ENCODE measurements at regions not wholly inside any gene's neighbourhood (a gene's known extent, or its start where the extent isn't known, plus 50 kb on each side); places are given as distances from the start of the nearest gene placed in this dataset.

DNA sequence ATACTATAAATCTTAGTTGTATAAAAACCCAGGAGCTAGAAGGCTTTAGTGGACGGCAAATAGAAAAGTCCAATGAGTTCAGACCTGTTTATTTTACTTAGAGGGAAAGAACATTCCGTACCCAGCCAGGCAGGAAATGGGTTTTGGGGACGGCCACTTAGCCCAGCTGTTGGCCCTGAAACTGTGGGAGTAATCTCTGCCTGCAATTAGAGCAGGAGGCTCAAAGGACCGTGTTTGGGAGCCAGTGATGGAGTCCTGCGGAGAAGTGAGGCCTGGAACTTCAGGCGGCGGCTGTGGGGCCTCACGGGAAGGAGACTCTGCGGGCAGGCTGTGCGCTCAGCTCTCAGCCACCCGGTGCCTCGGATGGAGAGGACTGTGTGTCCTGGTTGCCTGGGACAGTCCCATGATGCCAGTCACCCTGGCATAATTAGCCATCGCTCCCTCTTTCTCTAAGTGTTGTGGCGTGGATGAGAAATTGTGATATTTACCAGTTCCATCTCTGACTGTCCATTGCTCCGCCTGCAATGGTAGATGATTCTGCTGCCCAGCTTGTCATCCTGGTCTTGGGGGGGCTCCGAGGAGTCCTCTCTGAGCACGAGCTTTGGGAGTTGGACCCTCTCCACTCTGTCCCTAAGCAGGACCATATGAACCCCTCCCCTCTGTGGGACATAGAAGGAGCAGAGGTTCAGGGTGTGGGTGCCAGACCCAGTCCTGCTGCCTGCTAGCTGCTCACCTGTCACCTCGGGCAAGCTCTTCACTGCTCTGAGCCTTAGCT lies 530.3 kb downstream of the TBC1D22A start:
- Histone ChIP-seq H3K27ac (ENCODE audit: low read length) (no peak overlapping the region), H3K9me3 (ENCODE audit: control insufficient read depth in 2 of 2, low read length in 2 of 2) (peaks cover 0 to under 1% of the 10 kb centered on the region in 2 donors), H3K4me3 (ENCODE audit: low read length in 2 of 2) (no peak overlapping the region), H3K36me3 (ENCODE audit: control insufficient read depth in 2 of 2, insufficient read depth in 2 of 2, low read length in 2 of 2) (no peaks in the 10 kb centered on the region), H3K4me1 (ENCODE audit: control insufficient read depth, insufficient read depth, low read length) (peaks cover 4% of the 10 kb centered on the region), H3K9ac (ENCODE audit: low read length in 2 of 2) (no peak overlapping the region), H3K27me3 (ENCODE audit: control insufficient read depth in 1 of 2, insufficient read depth in 2 of 2, low read length in 2 of 2) (peaks cover 4 to 11% of the 10 kb centered on the region in 2 donors)

DNA sequence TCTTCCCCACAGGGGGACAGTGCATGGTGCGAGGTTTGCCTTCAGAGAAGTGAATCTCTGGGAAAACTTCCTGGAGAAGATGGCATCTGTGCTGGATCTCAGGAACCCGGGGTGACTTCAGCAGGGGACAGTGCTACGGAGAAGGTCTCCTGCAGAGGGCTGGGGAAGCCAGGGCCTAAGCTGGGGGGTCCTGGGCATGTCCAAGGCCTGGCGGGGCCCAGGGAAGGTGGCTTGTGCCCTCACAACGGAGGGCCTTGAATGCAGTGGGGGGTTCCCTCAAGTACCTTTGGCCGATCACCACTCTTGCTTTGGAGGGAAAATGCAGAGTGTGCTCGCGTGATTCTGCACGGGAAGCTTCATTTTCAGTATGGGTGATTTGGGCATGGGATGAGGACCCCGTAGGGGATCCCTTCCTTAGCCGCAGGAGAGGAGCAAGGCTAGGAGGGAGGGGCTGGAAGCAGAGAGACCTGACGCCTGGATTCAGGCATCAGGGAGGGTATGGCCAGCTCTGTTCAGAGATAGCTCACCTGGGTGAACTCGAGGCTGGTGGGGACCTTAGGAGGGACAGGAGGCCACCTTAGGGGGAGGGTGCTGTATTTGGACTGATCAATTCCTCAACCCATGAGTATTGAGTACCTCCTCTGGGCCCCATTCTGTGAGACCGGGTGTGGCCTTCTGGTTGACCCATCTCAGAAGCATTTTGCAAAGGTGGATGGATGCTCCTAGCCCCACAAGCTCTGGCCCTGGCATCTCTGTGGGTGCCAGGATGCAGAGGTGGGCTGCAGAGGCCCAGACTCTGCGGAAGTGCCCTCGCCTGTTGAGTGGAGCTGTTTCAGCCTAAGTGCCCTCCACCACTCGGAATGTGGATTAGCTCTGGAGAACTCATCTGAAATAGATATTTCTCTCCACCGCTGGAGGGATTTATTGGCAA lies 529.4 kb downstream of the TBC1D22A start:
- Histone ChIP-seq H3K27ac (ENCODE audit: low read length) (no peak overlapping the region), H3K36me3 (ENCODE audit: control insufficient read depth in 2 of 2, insufficient read depth in 2 of 2, low read length in 2 of 2) (no peaks in the 10 kb centered on the region), H3K9ac (ENCODE audit: low read length in 2 of 2) (no peak overlapping the region), H3K27me3 (ENCODE audit: control insufficient read depth in 1 of 2, insufficient read depth in 2 of 2, low read length in 2 of 2) (peaks cover 4 to 5% of the 10 kb centered on the region in 2 donors), H3K4me3 (ENCODE audit: low read length in 2 of 2) (no peak overlapping the region), H3K9me3 (ENCODE audit: control insufficient read depth in 2 of 2, low read length in 2 of 2) (no peaks in the 10 kb centered on the region), H3K4me1 (ENCODE audit: control insufficient read depth, insufficient read depth, low read length) (peaks cover 4% of the 10 kb centered on the region)

DNA sequence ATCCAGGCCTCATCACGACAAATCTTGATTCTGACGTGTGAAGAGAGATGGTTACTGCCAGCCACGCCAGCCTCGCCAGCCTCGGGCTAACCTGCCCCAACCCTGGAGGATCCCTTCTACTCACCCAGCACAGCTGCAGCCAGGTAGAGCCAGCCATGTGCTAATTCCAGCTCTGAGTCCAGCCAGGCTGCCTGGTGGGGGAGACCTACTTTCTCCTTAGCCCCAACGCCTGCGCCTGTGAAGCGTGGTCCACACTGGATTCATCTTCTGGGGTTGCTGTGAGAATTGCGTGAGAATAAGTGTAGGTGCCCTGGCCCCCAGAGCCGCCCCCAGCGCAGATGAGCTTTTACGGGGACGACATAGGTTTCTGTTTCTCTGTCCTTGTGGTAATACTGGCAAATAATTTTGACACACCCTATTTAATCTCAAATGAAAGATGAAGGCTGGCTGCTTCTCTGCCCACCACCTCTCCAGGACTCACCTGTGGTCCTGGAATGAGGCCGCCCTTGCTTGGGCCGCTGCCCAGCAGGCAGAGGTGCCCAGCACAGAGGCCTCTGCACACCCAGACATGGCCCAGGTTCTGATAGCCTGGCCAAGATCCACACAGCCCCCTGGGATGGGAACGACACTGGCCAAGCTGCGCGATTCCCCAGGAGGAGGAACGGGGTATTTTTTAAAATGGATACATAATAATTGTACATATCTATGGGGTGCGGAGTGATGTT lies 528.4 kb downstream of the TBC1D22A start:
- Histone ChIP-seq H3K9me3 (ENCODE audit: control insufficient read depth in 2 of 2, low read length in 2 of 2) (no peaks in the 10 kb centered on the region), H3K27ac (ENCODE audit: low read length) (no peak overlapping the region), H3K4me3 (ENCODE audit: low read length in 2 of 2) (no peak overlapping the region), H3K9ac (ENCODE audit: low read length in 2 of 2) (no peak overlapping the region), H3K36me3 (ENCODE audit: control insufficient read depth in 2 of 2, insufficient read depth in 2 of 2, low read length in 2 of 2) (no peaks in the 10 kb centered on the region), H3K27me3 (ENCODE audit: control insufficient read depth in 1 of 2, insufficient read depth in 2 of 2, low read length in 2 of 2) (peaks cover 4 to 5% of the 10 kb centered on the region in 2 donors), H3K4me1 (ENCODE audit: control insufficient read depth, insufficient read depth, low read length) (peaks cover 4% of the 10 kb centered on the region)

DNA sequence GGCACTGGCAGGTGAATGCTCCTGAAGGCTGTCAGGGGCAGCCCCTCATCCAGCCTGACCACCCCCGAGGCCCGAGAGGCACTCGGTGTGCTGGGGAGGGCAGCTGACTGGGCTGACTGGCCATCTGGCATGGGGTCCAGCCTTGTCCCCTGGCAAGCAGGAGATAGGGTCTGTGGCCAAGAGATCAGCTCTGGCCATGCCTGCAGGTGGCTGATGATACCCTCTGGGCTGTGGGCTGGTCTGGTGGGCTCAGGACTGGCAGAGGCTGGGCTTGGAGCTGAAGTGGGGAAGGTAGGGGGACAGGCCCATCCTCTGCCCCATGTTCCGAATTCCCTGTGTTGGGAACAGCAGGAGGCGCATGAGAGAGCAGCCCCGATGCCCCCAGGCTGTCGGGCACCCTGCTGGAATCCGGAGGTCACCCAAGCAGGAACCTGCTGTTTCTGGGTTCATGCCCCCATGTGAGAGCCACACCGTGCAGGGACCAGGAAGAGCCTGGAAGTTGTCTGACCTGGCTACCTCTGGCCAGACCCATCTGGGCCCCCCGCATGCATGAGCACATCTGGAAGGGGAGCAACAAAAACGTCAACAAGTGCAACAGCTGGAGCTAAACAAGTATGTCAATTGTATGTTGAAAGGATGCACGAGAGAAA lies 527.0 kb downstream of the TBC1D22A start:
- Histone ChIP-seq H3K36me3 (ENCODE audit: control insufficient read depth in 2 of 2, insufficient read depth in 2 of 2, low read length in 2 of 2) (no peaks in the 10 kb centered on the region), H3K27ac (ENCODE audit: low read length) (no peak overlapping the region), H3K4me1 (ENCODE audit: control insufficient read depth, insufficient read depth, low read length) (peaks cover 4% of the 10 kb centered on the region)

DNA sequence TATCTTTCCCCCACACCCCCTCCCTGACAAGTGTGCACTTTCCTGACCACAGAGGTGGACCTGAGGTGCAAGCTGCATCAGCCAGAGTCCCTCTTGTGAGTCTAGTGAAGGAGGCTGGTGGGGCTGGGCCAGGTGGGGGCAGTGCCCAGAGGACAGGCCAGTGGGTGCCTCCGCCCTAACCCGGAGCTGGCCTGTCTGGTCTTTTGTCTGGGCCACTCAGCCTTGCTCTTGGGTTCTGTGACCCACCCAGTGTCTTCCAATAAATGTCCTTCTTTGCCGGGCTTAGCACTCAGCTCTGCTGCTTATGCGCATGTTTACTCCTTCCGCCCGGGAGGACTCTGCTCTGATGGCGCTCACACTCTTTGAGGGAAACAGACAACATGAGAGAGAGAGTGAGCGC lies 526.2 kb downstream of the TBC1D22A start:
- peaks cover 4% of the 10 kb centered on the region for H3K4me1 ChIP-seq (ENCODE audit: control insufficient read depth, insufficient read depth, low read length)
- no peak overlapping the region for H3K27ac ChIP-seq (ENCODE audit: low read length)
- H3K27me3 ChIP-seq (ENCODE audit: control insufficient read depth in 1 of 2, insufficient read depth in 2 of 2, low read length in 2 of 2) = peaks cover under 1 to 4% of the 10 kb centered on the region in 2 donors
- no peaks in the 10 kb centered on the region for H3K9me3 ChIP-seq (ENCODE audit: control insufficient read depth in 2 of 2, low read length in 2 of 2)
- H3K4me3 ChIP-seq (ENCODE audit: low read length in 2 of 2) = no peak overlapping the region
- H3K36me3 ChIP-seq (ENCODE audit: control insufficient read depth in 2 of 2, insufficient read depth in 2 of 2, low read length in 2 of 2) = no peaks in the 10 kb centered on the region
- H3K9ac ChIP-seq (ENCODE audit: low read length in 2 of 2) = no peak overlapping the region

More for the DNA sequence above, 527.0 kb downstream of the TBC1D22A start:
- no peak overlapping the region for H3K4me3 ChIP-seq (ENCODE audit: low read length in 2 of 2)
- no peak overlapping the region for H3K9ac ChIP-seq (ENCODE audit: low read length in 2 of 2)
- no peaks in the 10 kb centered on the region for H3K9me3 ChIP-seq (ENCODE audit: control insufficient read depth in 2 of 2, low read length in 2 of 2)
- H3K27me3 ChIP-seq (ENCODE audit: control insufficient read depth in 1 of 2, insufficient read depth in 2 of 2, low read length in 2 of 2) = peaks cover 4 to 5% of the 10 kb centered on the region in 2 donors

DNA sequence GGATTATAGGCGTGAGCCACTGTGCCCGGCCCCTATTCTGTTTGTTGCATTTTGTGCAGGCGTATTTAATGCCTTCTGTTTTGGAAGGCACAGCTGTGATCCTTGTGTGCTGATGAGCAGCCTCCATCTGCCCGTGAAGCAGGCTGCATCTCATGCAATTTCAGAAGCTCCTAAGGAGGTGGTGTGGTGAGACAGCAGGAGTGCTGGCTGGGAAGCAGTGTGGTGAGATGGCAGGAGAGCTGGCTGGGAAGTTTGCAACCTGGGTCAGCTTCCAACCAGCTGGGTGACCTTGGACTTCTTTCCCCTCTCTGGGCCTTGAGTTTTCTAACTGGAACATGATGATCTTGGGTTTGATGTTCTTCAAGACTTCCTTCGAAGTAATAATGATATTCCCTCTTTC lies 525.1 kb downstream of the TBC1D22A start:
- Histone ChIP-seq H3K4me3 (ENCODE audit: low read length in 2 of 2) (no peak overlapping the region), H3K9me3 (ENCODE audit: control insufficient read depth in 2 of 2, low read length in 2 of 2) (no peaks in the 10 kb centered on the region), H3K36me3 (ENCODE audit: control insufficient read depth in 2 of 2, insufficient read depth in 2 of 2, low read length in 2 of 2) (no peaks in the 10 kb centered on the region), H3K27ac (ENCODE audit: low read length) (no peak overlapping the region), H3K9ac (ENCODE audit: low read length in 2 of 2) (no peak overlapping the region), H3K27me3 (ENCODE audit: control insufficient read depth in 1 of 2, insufficient read depth in 2 of 2, low read length in 2 of 2) (peaks cover 0 to 4% of the 10 kb centered on the region in 2 donors), H3K4me1 (ENCODE audit: control insufficient read depth, insufficient read depth, low read length) (peaks cover under 1% of the 10 kb centered on the region)

DNA sequence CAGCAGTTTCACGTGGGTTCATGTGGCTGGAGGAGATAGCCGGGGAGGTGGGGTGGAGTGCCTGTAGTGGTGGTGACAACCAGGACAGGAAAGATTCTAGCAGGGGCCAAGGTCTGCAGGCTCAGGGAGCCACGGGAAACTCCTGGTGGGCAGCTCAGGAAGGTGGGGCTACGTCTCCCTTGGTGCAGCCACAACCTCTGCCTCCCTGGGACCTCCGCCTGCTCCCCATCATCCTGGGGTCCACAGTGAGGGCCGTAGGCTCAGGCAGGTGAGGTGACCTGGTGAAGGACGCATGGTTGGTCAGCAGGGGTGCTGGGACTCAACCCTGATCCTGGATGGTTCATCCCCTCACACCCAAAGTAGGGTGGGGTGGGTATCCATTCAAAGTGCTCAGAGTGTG lies 524.1 kb downstream of the TBC1D22A start:
- Histone ChIP-seq H3K4me3 (ENCODE audit: low read length in 2 of 2) (no peak overlapping the region), H3K9me3 (ENCODE audit: control insufficient read depth in 2 of 2, low read length in 2 of 2) (no peaks in the 10 kb centered on the region), H3K36me3 (ENCODE audit: control insufficient read depth in 2 of 2, insufficient read depth in 2 of 2, low read length in 2 of 2) (no peaks in the 10 kb centered on the region), H3K27me3 (ENCODE audit: control insufficient read depth in 1 of 2, insufficient read depth in 2 of 2, low read length in 2 of 2) (peaks cover 0 to 4% of the 10 kb centered on the region in 2 donors), H3K4me1 (ENCODE audit: control insufficient read depth, insufficient read depth, low read length) (no peaks in the 10 kb centered on the region), H3K9ac (ENCODE audit: low read length in 2 of 2) (no peak overlapping the region), H3K27ac (ENCODE audit: low read length) (no peak overlapping the region)

DNA sequence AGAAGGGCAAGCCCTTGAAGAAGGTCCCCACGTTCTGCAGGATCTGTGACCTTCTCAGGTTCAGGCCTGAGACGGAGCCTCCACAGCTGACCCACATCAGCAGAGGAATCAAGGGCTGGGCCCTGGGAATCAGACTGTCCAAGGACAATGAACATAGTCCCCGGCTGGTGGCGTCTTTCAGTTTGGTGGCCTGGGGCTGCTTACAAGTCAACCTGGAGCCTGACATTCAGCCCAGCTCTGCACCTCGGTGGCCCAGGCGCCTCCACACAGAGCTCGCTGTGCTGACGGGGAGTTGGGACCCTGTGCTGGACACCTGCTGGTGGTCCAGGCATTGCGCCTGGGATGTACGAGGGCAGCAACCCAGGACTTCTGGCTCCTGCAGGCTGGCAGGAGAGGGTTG lies 523.5 kb downstream of the TBC1D22A start:
- Histone ChIP-seq H3K27me3 (ENCODE audit: control insufficient read depth in 1 of 2, insufficient read depth in 2 of 2, low read length in 2 of 2) (peaks cover 0 to 4% of the 10 kb centered on the region in 2 donors), H3K4me3 (ENCODE audit: low read length in 2 of 2) (no peak overlapping the region), H3K9me3 (ENCODE audit: control insufficient read depth in 2 of 2, low read length in 2 of 2) (no peaks in the 10 kb centered on the region), H3K27ac (ENCODE audit: low read length) (no peak overlapping the region), H3K36me3 (ENCODE audit: control insufficient read depth in 2 of 2, insufficient read depth in 2 of 2, low read length in 2 of 2) (no peaks in the 10 kb centered on the region), H3K4me1 (ENCODE audit: control insufficient read depth, insufficient read depth, low read length) (no peaks in the 10 kb centered on the region), H3K9ac (ENCODE audit: low read length in 2 of 2) (no peak overlapping the region)

DNA sequence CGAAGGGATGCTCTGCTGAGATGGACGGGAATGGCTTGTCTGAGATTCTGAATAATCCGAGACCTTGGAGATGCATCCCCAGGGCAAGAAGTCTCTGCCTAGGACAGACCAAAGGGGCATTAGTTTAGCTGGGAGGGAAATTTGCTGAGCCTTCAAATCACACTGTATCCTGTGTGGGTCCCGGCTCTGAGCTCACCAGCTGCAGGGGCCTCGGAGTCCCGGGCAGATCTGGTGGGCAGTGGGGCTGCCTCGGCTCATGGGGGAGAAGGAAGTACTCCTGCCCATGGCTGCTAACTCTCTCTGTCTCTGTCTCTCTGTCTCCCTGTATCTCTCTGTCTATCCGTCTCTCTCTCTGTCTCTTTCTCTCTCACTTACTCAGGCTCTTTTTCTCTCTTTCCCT lies 522.4 kb downstream of the TBC1D22A start:
- Histone ChIP-seq H3K36me3 (ENCODE audit: control insufficient read depth in 2 of 2, insufficient read depth in 2 of 2, low read length in 2 of 2) (no peaks in the 10 kb centered on the region), H3K27ac (ENCODE audit: low read length) (no peak overlapping the region), H3K9ac (ENCODE audit: low read length in 2 of 2) (no peak overlapping the region), H3K4me1 (ENCODE audit: control insufficient read depth, insufficient read depth, low read length) (no peaks in the 10 kb centered on the region), H3K27me3 (ENCODE audit: control insufficient read depth in 1 of 2, insufficient read depth in 2 of 2, low read length in 2 of 2) (peaks cover 0 to 4% of the 10 kb centered on the region in 2 donors), H3K9me3 (ENCODE audit: control insufficient read depth in 2 of 2, low read length in 2 of 2) (no peaks in the 10 kb centered on the region), H3K4me3 (ENCODE audit: low read length in 2 of 2) (no peak overlapping the region)

DNA sequence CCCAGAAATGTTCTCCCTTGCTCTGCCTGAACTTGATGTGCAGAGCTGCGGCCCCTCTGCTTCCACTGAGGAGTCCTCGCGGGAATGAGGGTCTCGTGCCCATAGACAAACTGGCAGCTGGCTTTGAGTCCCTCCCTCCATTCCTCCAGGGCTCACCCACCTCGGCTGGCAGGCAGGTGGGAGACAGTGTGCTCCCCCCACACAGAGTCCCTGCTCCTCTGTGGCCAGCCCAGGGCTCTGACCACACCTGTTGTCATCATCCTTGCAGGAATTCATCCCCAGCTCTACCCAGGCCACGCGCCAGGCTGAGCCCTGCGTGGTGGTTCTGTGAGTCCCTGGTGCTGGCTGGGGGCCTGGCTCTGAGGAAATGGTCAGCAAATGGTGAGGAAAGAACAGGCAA lies 521.9 kb downstream of the TBC1D22A start:
- Histone ChIP-seq H3K9me3 (ENCODE audit: control insufficient read depth in 2 of 2, low read length in 2 of 2) (no peaks in the 10 kb centered on the region), H3K36me3 (ENCODE audit: control insufficient read depth in 2 of 2, insufficient read depth in 2 of 2, low read length in 2 of 2) (no peaks in the 10 kb centered on the region), H3K4me3 (ENCODE audit: low read length in 2 of 2) (no peak overlapping the region), H3K27me3 (ENCODE audit: control insufficient read depth in 1 of 2, insufficient read depth in 2 of 2, low read length in 2 of 2) (peaks cover 0 to 2% of the 10 kb centered on the region in 2 donors), H3K9ac (ENCODE audit: low read length in 2 of 2) (no peak overlapping the region), H3K4me1 (ENCODE audit: control insufficient read depth, insufficient read depth, low read length) (no peaks in the 10 kb centered on the region), H3K27ac (ENCODE audit: low read length) (no peak overlapping the region)

Measured in stomach smooth muscle (tissue), 2 donors.